ENCODE measurements at regions not wholly inside any gene's neighbourhood (a gene's known extent, or its start where the extent isn't known, plus 50 kb on each side); places are given as distances from the start of the nearest gene placed in this dataset.

- H3K4me3 ChIP-seq (ENCODE audit: low read length), result no peak overlapping the region
- H3K36me3 ChIP-seq (ENCODE audit: control insufficient read depth, insufficient read depth, low read length), result no peaks in the 10 kb centered on the region
- DNase-seq (ENCODE audit: low read depth, low spot score), result no peak
- no peaks in the 10 kb centered on the region for H3K9me3 ChIP-seq (ENCODE audit: control insufficient read depth, insufficient read depth, low read length)
- no peaks in the 10 kb centered on the region for H3K27me3 ChIP-seq (ENCODE audit: control insufficient read depth, insufficient read depth, low read length)
- H3K4me1 ChIP-seq (ENCODE audit: control insufficient read depth, insufficient read depth, low read length), result no peaks in the 10 kb centered on the region
- no peak overlapping the region for H3K27ac ChIP-seq (ENCODE audit: low read length)
- WGBS (ENCODE audit: insufficient coverage, insufficient read length), result no CpG with 5 or more reads among the region's 3 CpGs
These were observed 262.0 kb downstream of the NDFIP2 start for GRCh38 chr13:79742923-79743322.

- no peak for DNase-seq (ENCODE audit: low read depth, low spot score)
- Histone ChIP-seq H3K27me3 (ENCODE audit: control insufficient read depth, insufficient read depth, low read length) (no peaks in the 10 kb centered on the region), H3K4me1 (ENCODE audit: control insufficient read depth, insufficient read depth, low read length) (no peaks in the 10 kb centered on the region), H3K36me3 (ENCODE audit: control insufficient read depth, insufficient read depth, low read length) (no peaks in the 10 kb centered on the region), H3K27ac (ENCODE audit: low read length) (no peak overlapping the region), H3K4me3 (ENCODE audit: low read length) (no peak overlapping the region), H3K9me3 (ENCODE audit: control insufficient read depth, insufficient read depth, low read length) (no peaks in the 10 kb centered on the region)
- no CpG with 5 or more reads among the region's 6 CpGs for WGBS (ENCODE audit: insufficient coverage, insufficient read length)
These were observed 260.0 kb downstream of the NDFIP2 start for GRCh38 chr13:79740991-79741390.

- no peaks in the 10 kb centered on the region for H3K4me1 ChIP-seq (ENCODE audit: control insufficient read depth, insufficient read depth, low read length)
- no CpG with 5 or more reads among the region's 1 CpG for WGBS (ENCODE audit: insufficient coverage, insufficient read length)
- H3K36me3 ChIP-seq (ENCODE audit: control insufficient read depth, insufficient read depth, low read length), result no peaks in the 10 kb centered on the region
- DNase-seq (ENCODE audit: low read depth, low spot score), result no peak
- H3K4me3 ChIP-seq (ENCODE audit: low read length), result no peak overlapping the region
- no peaks in the 10 kb centered on the region for H3K27me3 ChIP-seq (ENCODE audit: control insufficient read depth, insufficient read depth, low read length)
- H3K9me3 ChIP-seq (ENCODE audit: control insufficient read depth, insufficient read depth, low read length), result no peaks in the 10 kb centered on the region
- no peak overlapping the region for H3K27ac ChIP-seq (ENCODE audit: low read length)
These were observed 255.4 kb downstream of the NDFIP2 start for GRCh38 chr13:79736356-79736755.

GRCh38 chr13:79735228-79735627, 254.3 kb downstream of the NDFIP2 start:
- no peak overlapping the region for H3K4me3 ChIP-seq (ENCODE audit: low read length)
- no peaks in the 10 kb centered on the region for H3K4me1 ChIP-seq (ENCODE audit: control insufficient read depth, insufficient read depth, low read length)
- H3K9me3 ChIP-seq (ENCODE audit: control insufficient read depth, insufficient read depth, low read length), result no peaks in the 10 kb centered on the region
- no peaks in the 10 kb centered on the region for H3K36me3 ChIP-seq (ENCODE audit: control insufficient read depth, insufficient read depth, low read length)
- DNase-seq (ENCODE audit: low read depth, low spot score), result no peak
- no peaks in the 10 kb centered on the region for H3K27me3 ChIP-seq (ENCODE audit: control insufficient read depth, insufficient read depth, low read length)
- H3K27ac ChIP-seq (ENCODE audit: low read length), result no peak overlapping the region

GRCh38 chr13:79727086-79727485, 246.1 kb downstream of the NDFIP2 start:
- Histone ChIP-seq H3K36me3 (ENCODE audit: control insufficient read depth, insufficient read depth, low read length) (no peaks in the 10 kb centered on the region), H3K4me1 (ENCODE audit: control insufficient read depth, insufficient read depth, low read length) (no peaks in the 10 kb centered on the region), H3K9me3 (ENCODE audit: control insufficient read depth, insufficient read depth, low read length) (no peaks in the 10 kb centered on the region), H3K27me3 (ENCODE audit: control insufficient read depth, insufficient read depth, low read length) (no peaks in the 10 kb centered on the region), H3K4me3 (ENCODE audit: low read length) (no peak overlapping the region), H3K27ac (ENCODE audit: low read length) (no peak overlapping the region)
- DNase-seq (ENCODE audit: low read depth, low spot score), result no peak

- Histone ChIP-seq H3K4me1 (ENCODE audit: control insufficient read depth, insufficient read depth, low read length) (no peaks in the 10 kb centered on the region), H3K27ac (ENCODE audit: low read length) (no peak overlapping the region), H3K9me3 (ENCODE audit: control insufficient read depth, insufficient read depth, low read length) (no peaks in the 10 kb centered on the region), H3K4me3 (ENCODE audit: low read length) (no peak overlapping the region), H3K27me3 (ENCODE audit: control insufficient read depth, insufficient read depth, low read length) (no peaks in the 10 kb centered on the region), H3K36me3 (ENCODE audit: control insufficient read depth, insufficient read depth, low read length) (no peaks in the 10 kb centered on the region)
- WGBS (ENCODE audit: insufficient coverage, insufficient read length), result no CpG with 5 or more reads among the region's 1 CpG
- DNase-seq (ENCODE audit: low read depth, low spot score), result no peak
These were observed 244.9 kb downstream of the NDFIP2 start for GRCh38 chr13:79725841-79726240.

- Histone ChIP-seq H3K4me1 (ENCODE audit: control insufficient read depth, insufficient read depth, low read length) (no peaks in the 10 kb centered on the region), H3K27ac (ENCODE audit: low read length) (no peak overlapping the region), H3K27me3 (ENCODE audit: control insufficient read depth, insufficient read depth, low read length) (no peaks in the 10 kb centered on the region), H3K9me3 (ENCODE audit: control insufficient read depth, insufficient read depth, low read length) (no peaks in the 10 kb centered on the region), H3K36me3 (ENCODE audit: control insufficient read depth, insufficient read depth, low read length) (no peaks in the 10 kb centered on the region), H3K4me3 (ENCODE audit: low read length) (no peak overlapping the region)
- no CpG with 5 or more reads among the region's 3 CpGs for WGBS (ENCODE audit: insufficient coverage, insufficient read length)
- DNase-seq (ENCODE audit: low read depth, low spot score), result no peak
These were observed 243.6 kb downstream of the NDFIP2 start for GRCh38 chr13:79724348-79725103.

GRCh38 chr13:79723519-79724024, 242.6 kb downstream of the NDFIP2 start:
- DNase-seq (ENCODE audit: low read depth, low spot score), result no peak
- no peak overlapping the region for H3K27ac ChIP-seq (ENCODE audit: low read length)
- H3K27me3 ChIP-seq (ENCODE audit: control insufficient read depth, insufficient read depth, low read length), result no peaks in the 10 kb centered on the region
- no peaks in the 10 kb centered on the region for H3K4me1 ChIP-seq (ENCODE audit: control insufficient read depth, insufficient read depth, low read length)
- no CpG with 5 or more reads among the region's 7 CpGs for WGBS (ENCODE audit: insufficient coverage, insufficient read length)
- no peaks in the 10 kb centered on the region for H3K36me3 ChIP-seq (ENCODE audit: control insufficient read depth, insufficient read depth, low read length)
- no peaks in the 10 kb centered on the region for H3K9me3 ChIP-seq (ENCODE audit: control insufficient read depth, insufficient read depth, low read length)
- no peak overlapping the region for H3K4me3 ChIP-seq (ENCODE audit: low read length)

- no peaks in the 10 kb centered on the region for H3K36me3 ChIP-seq (ENCODE audit: control insufficient read depth, insufficient read depth, low read length)
- H3K4me3 ChIP-seq (ENCODE audit: low read length), result no peak overlapping the region
- WGBS (ENCODE audit: insufficient coverage, insufficient read length), result 100% methylated on average over 1 of the region's 1 CpG
These were observed 242.0 kb downstream of the NDFIP2 start for GRCh38 chr13:79722885-79723445.

GRCh38 chr13:79716191-79716590, 235.2 kb downstream of the NDFIP2 start:
- Histone ChIP-seq H3K27me3 (ENCODE audit: control insufficient read depth, insufficient read depth, low read length) (no peaks in the 10 kb centered on the region), H3K27ac (ENCODE audit: low read length) (no peak overlapping the region), H3K4me3 (ENCODE audit: low read length) (no peak overlapping the region), H3K36me3 (ENCODE audit: control insufficient read depth, insufficient read depth, low read length) (no peaks in the 10 kb centered on the region), H3K4me1 (ENCODE audit: control insufficient read depth, insufficient read depth, low read length) (no peaks in the 10 kb centered on the region), H3K9me3 (ENCODE audit: control insufficient read depth, insufficient read depth, low read length) (no peaks in the 10 kb centered on the region)
- DNase-seq (ENCODE audit: low read depth, low spot score), result no peak
- WGBS (ENCODE audit: insufficient coverage, insufficient read length), result no CpG with 5 or more reads among the region's 3 CpGs

More at GRCh38 chr13:79722885-79723445, 242.0 kb downstream of the NDFIP2 start:
- Histone ChIP-seq H3K4me1 (ENCODE audit: control insufficient read depth, insufficient read depth, low read length) (no peaks in the 10 kb centered on the region), H3K27me3 (ENCODE audit: control insufficient read depth, insufficient read depth, low read length) (no peaks in the 10 kb centered on the region), H3K9me3 (ENCODE audit: control insufficient read depth, insufficient read depth, low read length) (no peaks in the 10 kb centered on the region), H3K27ac (ENCODE audit: low read length) (no peak overlapping the region)
- DNase-seq (ENCODE audit: low read depth, low spot score), result no peak

- DNase-seq (ENCODE audit: low read depth, low spot score), result no peak
- Histone ChIP-seq H3K4me3 (ENCODE audit: low read length) (no peak overlapping the region), H3K27ac (ENCODE audit: low read length) (no peak overlapping the region), H3K36me3 (ENCODE audit: control insufficient read depth, insufficient read depth, low read length) (no peaks in the 10 kb centered on the region), H3K4me1 (ENCODE audit: control insufficient read depth, insufficient read depth, low read length) (no peaks in the 10 kb centered on the region), H3K9me3 (ENCODE audit: control insufficient read depth, insufficient read depth, low read length) (no peaks in the 10 kb centered on the region), H3K27me3 (ENCODE audit: control insufficient read depth, insufficient read depth, low read length) (no peaks in the 10 kb centered on the region)
These were observed 230.7 kb downstream of the NDFIP2 start for GRCh38 chr13:79711631-79712030.
